Trophoblast cell (in vitro differentiated cells and primary cell): ENCODE measurements at regions not wholly inside any gene's neighbourhood (a gene's known extent, or its start where the extent isn't known, plus 50 kb on each side); places are given as distances from the start of the nearest gene placed in this dataset.

Experiments used
- DNase-seq, 2 donors: peaks; one replicate each; pipeline ENCODE4 v3.0.0-alpha.2; 2016
- H2AFZ ChIP-seq: 2 replicates; pipeline ENCODE4 v1.6.1; 2013; ENCODE audit warnings: low read length, moderate library complexity, mild to moderate bottlenecking; ENCODE audit not compliant: insufficient read depth, poor library complexity
- H2AK5ac ChIP-seq: 2 replicates; pipeline ENCODE4 v1.6.1; 2013; ENCODE audit warnings: mild to moderate bottlenecking, low read length
- H2BK120ac ChIP-seq: 2 replicates; pipeline ENCODE4 v1.6.1; 2013; ENCODE audit warnings: low read length, mild to moderate bottlenecking, moderate library complexity; ENCODE audit not compliant: insufficient read depth, poor library complexity
- H2BK12ac ChIP-seq: 2 replicates; pipeline ENCODE4 v1.6.1; 2013; ENCODE audit warnings: mild to moderate bottlenecking, low read length, moderate library complexity
- H2BK5ac ChIP-seq: 2 replicates; pipeline ENCODE4 v1.6.1; 2013; ENCODE audit warnings: low read length, low read depth, moderate library complexity, mild to moderate bottlenecking; ENCODE audit not compliant: poor library complexity
- H3K14ac ChIP-seq: 2 replicates; pipeline ENCODE4 v1.6.1; 2013; ENCODE audit warnings: mild to moderate bottlenecking, low read length
- H3K18ac ChIP-seq: 2 replicates; pipeline ENCODE4 v1.6.1; 2013; ENCODE audit warnings: mild to moderate bottlenecking, low read length
- H3K23ac ChIP-seq: 2 replicates; pipeline ENCODE4 v1.6.1; 2013; ENCODE audit warnings: low read length
- H3K27ac ChIP-seq: 2 replicates; pipeline ENCODE4 v1.5.1; 2013; ENCODE audit warnings: low read depth, mild to moderate bottlenecking, inconsistent platforms, low read length, moderate library complexity
- H3K27me3 ChIP-seq: 2 replicates; pipeline ENCODE4 v1.6.1; 2013; ENCODE audit warnings: inconsistent platforms, mild to moderate bottlenecking, low read length, moderate library complexity; ENCODE audit not compliant: insufficient read depth
- H3K36me3 ChIP-seq, 2 experiments: 1 replicate in 1 of 2; 2 replicates in 1 of 2; pipeline ENCODE4 v1.6.1; 2013; ENCODE audit warnings: low read length in 2 of 2, mild to moderate bottlenecking in 2 of 2, moderate library complexity in 1 of 2; ENCODE audit not compliant: insufficient read depth in 2 of 2, control insufficient read depth in 1 of 2
- H3K4ac ChIP-seq: 2 replicates; pipeline ENCODE4 v1.6.1; 2013; ENCODE audit warnings: low read depth, mild to moderate bottlenecking, low read length, moderate library complexity
- H3K4me1 ChIP-seq, 2 experiments: 1 replicate in 1 of 2; 2 replicates in 1 of 2; pipeline ENCODE4 v1.6.1; 2013; ENCODE audit warnings: low read length in 2 of 2, mild to moderate bottlenecking in 2 of 2, moderate library complexity in 1 of 2; ENCODE audit not compliant: insufficient read depth in 2 of 2, control insufficient read depth in 1 of 2
- H3K4me2 ChIP-seq: 2 replicates; pipeline ENCODE4 v1.6.1; 2013; ENCODE audit warnings: inconsistent platforms, mild to moderate bottlenecking, low read length, moderate library complexity
- H3K4me3 ChIP-seq: 2 replicates; pipeline ENCODE4 v1.5.1; 2013; ENCODE audit warnings: mild to moderate bottlenecking, low read depth, low read length, inconsistent platforms
- H3K79me1 ChIP-seq: one replicate; pipeline ENCODE4 v1.6.1; 2013; ENCODE audit warnings: low read length
- H3K79me2 ChIP-seq: 2 replicates; pipeline ENCODE4 v1.6.1; 2013; ENCODE audit warnings: low read length, mild to moderate bottlenecking; ENCODE audit not compliant: control insufficient read depth, insufficient read depth, poor library complexity
- H3K9ac ChIP-seq: 2 replicates; pipeline ENCODE4 v1.6.1; 2013; ENCODE audit warnings: mild to moderate bottlenecking, low read length
- H3K9me3 ChIP-seq: 2 replicates; pipeline ENCODE4 v1.6.1; 2013; ENCODE audit warnings: low read depth, mild to moderate bottlenecking, control low read depth, inconsistent platforms, low read length; ENCODE audit not compliant: insufficient read depth
- H4K12ac ChIP-seq: 2 replicates; pipeline ENCODE4 v1.6.1; 2013; ENCODE audit warnings: low read depth, mild to moderate bottlenecking, low read length, moderate library complexity
- H4K8ac ChIP-seq: 2 replicates; pipeline ENCODE4 v1.6.1; 2013; ENCODE audit warnings: low read depth, mild to moderate bottlenecking, low read length, moderate library complexity
- H4K91ac ChIP-seq: one replicate; pipeline ENCODE4 v1.6.1; 2013; ENCODE audit warnings: low read depth, mild to moderate bottlenecking, low read length, moderate library complexity
- WGBS: extraction: QIAGEN DNeasy Blood & Tissue Kit; methylation state at CpG from one replicate; pipeline ENCODE4 v1.1.7; 2013; ENCODE audit warnings: missing lambda C conversion rate; ENCODE audit not compliant: insufficient read length, insufficient coverage; ENCODE audit errors: extremely low coverage; 5-methylcytosine and 5-hydroxymethylcytosine counted together

- Histone ChIP-seq H3K36me3 (no peaks in the 10 kb centered on the region), H3K23ac (no peak overlapping the region), H4K12ac (no peak overlapping the region), H3K9me3 (no peaks in the 10 kb centered on the region), H4K91ac (no peak overlapping the region), H3K4me1 (no peaks in the 10 kb centered on the region), H2AFZ (no peak overlapping the region), H2AK5ac (no peak overlapping the region), H3K4ac (no peak overlapping the region), H4K8ac (no peak overlapping the region), H3K14ac (no peak overlapping the region), H3K18ac (no peak overlapping the region), H3K4me3 (no peak overlapping the region), H3K79me1 (no peaks in the 10 kb centered on the region), H3K27ac (no peak overlapping the region), H3K4me2 (no peak overlapping the region), H3K27me3 (no peaks in the 10 kb centered on the region), H3K79me2 (no peaks in the 10 kb centered on the region), H3K9ac (no peak overlapping the region), H2BK12ac (no peak overlapping the region), H2BK120ac (no peak overlapping the region), H2BK5ac (no peak overlapping the region)
- WGBS: no CpG with 5 or more reads among the region's 5 CpGs
- DNase-seq: no peak
These were observed 155.1 kb upstream of the RASGEF1B start for GRCh38 chr4:81626851-81627250.

DNA sequence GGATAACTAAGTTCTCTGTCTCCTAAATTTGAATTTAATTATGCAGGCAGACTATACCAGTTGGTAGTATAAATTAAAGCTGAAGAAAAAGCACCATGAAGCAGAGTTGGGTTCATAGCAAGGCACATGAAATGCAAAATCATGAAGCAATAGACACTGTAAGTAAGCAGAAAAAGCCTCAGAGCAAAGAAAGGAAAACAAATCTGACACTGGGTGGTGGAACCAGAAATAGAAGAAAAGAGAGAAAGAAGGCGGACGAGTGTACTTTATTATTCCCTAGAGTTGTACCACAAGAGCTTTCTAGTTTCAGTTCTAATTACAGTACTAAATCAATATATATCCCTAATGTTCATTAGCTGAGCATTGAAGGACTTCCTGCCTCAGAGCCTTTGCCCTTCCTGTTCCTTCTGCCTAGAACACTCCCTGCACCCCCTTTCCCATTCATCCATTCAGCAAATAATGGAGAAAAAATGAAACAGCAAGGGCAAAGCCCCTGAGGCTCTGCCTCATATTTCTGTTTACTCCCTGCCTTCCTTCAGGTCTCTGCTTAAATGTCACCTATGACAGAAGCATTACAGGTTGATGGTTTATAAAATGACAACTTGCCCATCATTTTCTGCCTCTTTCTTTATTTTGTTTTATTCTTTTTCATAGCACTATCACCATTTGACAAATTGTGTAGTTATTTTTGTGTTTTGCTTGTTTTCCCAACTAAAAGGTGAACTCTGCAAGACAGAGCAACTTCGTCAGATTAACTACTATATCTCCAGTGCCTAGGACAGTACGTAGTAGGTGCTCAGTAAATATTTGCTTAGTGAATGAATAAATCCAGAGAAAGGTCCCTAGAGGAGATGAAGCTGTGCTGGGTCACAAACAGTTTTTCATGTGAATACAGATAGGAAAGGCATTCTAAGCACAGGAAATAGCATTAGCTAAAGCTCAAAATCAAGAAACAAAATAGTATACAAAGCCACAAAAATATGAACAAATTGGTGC lies 154.0 kb upstream of the RASGEF1B start:
- Histone ChIP-seq H3K4ac (no peak overlapping the region), H3K4me1 (no peaks in the 10 kb centered on the region), H3K9me3 (no peaks in the 10 kb centered on the region), H3K27ac (no peak overlapping the region), H3K4me2 (no peak overlapping the region), H3K27me3 (no peaks in the 10 kb centered on the region), H4K12ac (no peak overlapping the region), H3K79me1 (no peaks in the 10 kb centered on the region), H4K91ac (no peak overlapping the region), H2AK5ac (no peak overlapping the region), H3K36me3 (no peaks in the 10 kb centered on the region), H3K9ac (no peak overlapping the region), H3K79me2 (no peaks in the 10 kb centered on the region), H2BK120ac (no peak overlapping the region), H3K14ac (no peak overlapping the region), H3K23ac (no peak overlapping the region), H3K4me3 (no peak overlapping the region), H2BK12ac (no peak overlapping the region), H2BK5ac (no peak overlapping the region), H4K8ac (no peak overlapping the region), H2AFZ (no peak overlapping the region), H3K18ac (no peak overlapping the region)
- no peak for DNase-seq
- no CpG with 5 or more reads among the region's 4 CpGs for WGBS

DNA sequence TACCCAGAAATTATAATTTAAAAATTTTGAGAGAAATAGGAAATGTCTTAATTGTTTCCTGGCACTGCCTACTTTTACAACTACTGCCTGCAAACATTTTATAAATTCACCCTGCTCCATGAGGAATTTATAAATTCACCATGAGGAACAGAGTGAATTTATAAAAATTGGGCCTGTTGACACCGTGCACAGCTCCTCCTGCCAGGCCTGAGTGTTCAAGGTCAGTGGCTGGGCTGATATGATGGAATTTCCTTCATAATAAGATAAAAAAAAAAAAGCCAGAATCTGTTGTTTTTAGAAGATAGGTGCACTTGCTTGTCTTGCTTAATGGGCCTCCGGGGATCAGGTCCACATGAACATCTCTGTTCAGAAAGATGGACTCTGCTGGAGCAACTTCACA lies 151.7 kb upstream of the RASGEF1B start:
- Histone ChIP-seq H4K8ac (no peak overlapping the region), H4K91ac (no peak overlapping the region), H2BK5ac (no peak overlapping the region), H3K4ac (no peak overlapping the region), H3K79me2 (no peaks in the 10 kb centered on the region), H2BK12ac (no peak overlapping the region), H3K27ac (no peak overlapping the region), H3K23ac (no peak overlapping the region), H3K27me3 (no peaks in the 10 kb centered on the region), H3K9me3 (no peaks in the 10 kb centered on the region), H3K4me2 (no peak overlapping the region), H3K9ac (no peak overlapping the region), H3K14ac (no peak overlapping the region), H2AK5ac (no peak overlapping the region), H4K12ac (no peak overlapping the region), H2BK120ac (no peak overlapping the region), H3K36me3 (no peaks in the 10 kb centered on the region), H2AFZ (no peak overlapping the region), H3K4me1 (no peaks in the 10 kb centered on the region), H3K79me1 (no peaks in the 10 kb centered on the region), H3K18ac (no peak overlapping the region), H3K4me3 (no peak overlapping the region)
- no peak for DNase-seq
- no CpG with 5 or more reads among the region's 2 CpGs for WGBS

DNA sequence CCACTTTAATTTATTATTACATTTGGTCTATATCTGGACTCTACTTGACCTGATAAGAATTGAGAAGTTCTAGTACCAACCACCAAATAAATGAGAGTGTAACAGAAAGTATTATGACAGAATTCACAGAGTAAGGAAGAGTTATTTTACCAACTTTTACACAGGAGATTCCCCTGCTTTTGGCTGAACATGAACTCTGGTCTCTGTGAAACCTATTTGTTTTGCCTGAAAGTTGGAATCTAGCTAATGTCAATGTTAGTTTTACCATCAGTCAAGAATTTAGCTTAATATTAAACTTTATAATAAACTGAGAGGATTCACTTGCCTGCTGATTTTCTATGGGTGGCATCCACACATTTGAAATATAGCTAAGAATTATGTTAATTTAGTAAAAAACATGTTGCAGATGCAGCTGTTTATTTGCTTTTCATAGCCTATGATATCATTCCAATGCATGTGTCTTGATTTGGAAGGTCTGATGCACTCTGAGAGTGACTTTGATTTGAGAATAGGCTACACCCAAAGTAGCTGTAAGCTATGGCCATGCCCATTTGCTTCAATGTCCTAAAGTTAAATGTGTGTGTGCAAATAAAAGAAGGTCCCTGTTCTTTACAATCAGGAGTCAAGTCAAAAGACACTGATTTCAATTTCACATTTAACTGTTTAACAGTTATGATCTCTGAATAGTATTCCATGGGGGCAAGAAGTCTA lies 150.9 kb upstream of the RASGEF1B start:
- no peak overlapping the region for H4K12ac ChIP-seq
- DNase-seq: no peak

More for the DNA sequence above, 150.9 kb upstream of the RASGEF1B start:
- H2AFZ ChIP-seq: no peak overlapping the region
- no peak overlapping the region for H3K23ac ChIP-seq
- H2BK5ac ChIP-seq: no peak overlapping the region
- no peak overlapping the region for H3K4me3 ChIP-seq
- H2BK12ac ChIP-seq: no peak overlapping the region
- no peaks in the 10 kb centered on the region for H3K4me1 ChIP-seq
- H3K4ac ChIP-seq: no peak overlapping the region
- no peaks in the 10 kb centered on the region for H3K79me2 ChIP-seq
- no peaks in the 10 kb centered on the region for H3K79me1 ChIP-seq
- H2AK5ac ChIP-seq: no peak overlapping the region
- no peak overlapping the region for H3K18ac ChIP-seq
- H3K9me3 ChIP-seq: no peaks in the 10 kb centered on the region
- H3K4me2 ChIP-seq: no peak overlapping the region
- no peak overlapping the region for H3K27ac ChIP-seq
- H3K9ac ChIP-seq: no peak overlapping the region
- no peak overlapping the region for H2BK120ac ChIP-seq
- no peak overlapping the region for H3K14ac ChIP-seq
- no peak overlapping the region for H4K91ac ChIP-seq
- H4K8ac ChIP-seq: no peak overlapping the region
- H3K27me3 ChIP-seq: no peaks in the 10 kb centered on the region
- no peaks in the 10 kb centered on the region for H3K36me3 ChIP-seq
